PC-9 (cell line): ENCODE measurements at regions not wholly inside any gene's neighbourhood (a gene's known extent, or its start where the extent isn't known, plus 50 kb on each side); places are given as distances from the start of the nearest gene placed in this dataset.

Source experiments
- BruUV-seq: library from RNA; stranded (reverse); fragments of 400-500 nt; replicated peaks from 2 replicates; lab custom pipeline; 2021; lab: Mats Ljungman, UMichigan
- CTCF ChIA-PET: fragments of 300-600 bp; sonication (Branson Sonifier 250); formaldehyde crosslinking; loops from one replicate; lab custom pipeline; 2022; ENCODE audit warnings: antibody characterized with exemption; lab: Charles Lee
- POLR2A ChIA-PET: fragments of 300-600 bp; sonication (Branson Sonifier 250); formaldehyde crosslinking; loops from one replicate; lab custom pipeline; 2022; ENCODE audit warnings: antibody characterized with exemption; ENCODE audit not compliant: unreplicated experiment; lab: Charles Lee
- DNase-seq, 2 experiments: peaks; one replicate each; pipeline versions ENCODE4 v3.0.0 to v3.0.0-alpha.2; 2015 to 2022; ENCODE audit warnings: mixed read lengths in 1 of 2
- H2AFZ ChIP-seq: fragments of 200-600 bp; sonication (generic); 2 replicates; pipeline ENCODE4 v1.8.1; 2017; ENCODE audit warnings: antibody characterized with exemption
- H3F3A ChIP-seq: fragments of 200-600 bp; sonication (generic); 2 replicates; pipeline ENCODE4 v1.8.1; 2017; ENCODE audit warnings: antibody characterized with exemption, mild to moderate bottlenecking, low read depth; ENCODE audit not compliant: insufficient read depth
- H3K27ac ChIP-seq: fragments of 200-600 bp; sonication (generic); 2 replicates; pipeline ENCODE4 v1.6.1; 2016; ENCODE audit warnings: mixed run types
- H3K27me3 ChIP-seq: fragments of 200-600 bp; sonication (generic); 2 replicates; pipeline ENCODE4 v1.6.1; 2016; ENCODE audit warnings: low read depth, mixed run types; ENCODE audit not compliant: insufficient read depth
- H3K36me3 ChIP-seq: fragments of 200-600 bp; sonication (generic); 2 replicates; pipeline ENCODE4 v1.6.1; 2016; ENCODE audit warnings: low read depth, mixed run types
- H3K4me1 ChIP-seq: fragments of 200-600 bp; sonication (generic); replicated peaks from 2 replicates; pipeline ENCODE4 v1.6.1; 2016; ENCODE audit warnings: mixed run types; ENCODE audit not compliant: insufficient read depth
- H3K4me2 ChIP-seq: fragments of 200-600 bp; sonication (generic); 2 replicates; pipeline ENCODE4 v1.6.1; 2017; ENCODE audit warnings: mixed run types
- H3K4me3 ChIP-seq: fragments of 200-600 bp; sonication (generic); 2 replicates; pipeline ENCODE4 v1.6.1; 2016; ENCODE audit warnings: mixed run types
- H3K79me2 ChIP-seq: fragments of 200-600 bp; sonication (generic); 2 replicates; pipeline ENCODE4 v1.6.1; 2017; ENCODE audit warnings: low read depth, mixed run types
- H3K9me2 ChIP-seq: fragments of 200-600 bp; sonication (generic); 2 replicates; pipeline ENCODE4 v1.8.1; 2017; ENCODE audit warnings: mild to moderate bottlenecking; ENCODE audit not compliant: insufficient read depth
- H3K9me3 ChIP-seq: fragments of 200-600 bp; sonication (generic); 2 replicates; pipeline ENCODE4 v1.8.1; 2016; ENCODE audit warnings: low read depth; ENCODE audit not compliant: insufficient read depth
- H4K20me1 ChIP-seq: fragments of 200-600 bp; sonication (generic); 2 replicates; pipeline ENCODE4 v1.8.1; 2017; ENCODE audit not compliant: insufficient read depth
- CTCF ChIP-seq: fragments of 200-600 bp; sonication (generic); conservative IDR thresholded peaks from 2 replicates; pipeline ENCODE4 v1.6.1; 2017; ENCODE audit warnings: mixed run types, antibody characterized with exemption, mild to moderate bottlenecking, moderate library complexity
- EZH2 ChIP-seq: fragments of 200-600 bp; sonication (generic); IDR thresholded peaks from 2 replicates; pipeline ENCODE4 v1.8.0; 2017; ENCODE audit warnings: antibody characterized with exemption, low read depth
- intact Hi-C: fragments of 100-400 bp; cut with micrococcal nuclease; formaldehyde crosslinking; loops from one replicate; pipeline ENCODE4 v1.10.0; 2022; ENCODE audit not compliant: unreplicated experiment

GRCh38 chr16:86708431-86708830, 130.1 kb downstream of the FOXL1 start:
- Histone ChIP-seq H3K4me1 (no peaks in the 10 kb centered on the region), H3F3A (no peaks in the 10 kb centered on the region), H2AFZ (no peak overlapping the region), H3K9me2 (no peaks in the 10 kb centered on the region), H3K79me2 (no peaks in the 10 kb centered on the region), H3K27me3 (peaks cover 91% of the 10 kb centered on the region), H3K4me3 (no peak overlapping the region), H3K36me3 (no peaks in the 10 kb centered on the region), H3K4me2 (no peak overlapping the region), H3K9me3 (no peaks in the 10 kb centered on the region), H3K27ac (no peak overlapping the region), H4K20me1 (no peaks in the 10 kb centered on the region)
- TF ChIP-seq EZH2 (no peak), CTCF (no peak)
- no peak for DNase-seq
- ChIA-PET CTCF (no interaction called here), POLR2A (no interaction called here)
- intact Hi-C loops: no loop called here
- no TSS peak for BruUV-seq

- no peak overlapping the region for H2AFZ ChIP-seq
- no peaks in the 10 kb centered on the region for H3K36me3 ChIP-seq
- no peak overlapping the region for H3K4me3 ChIP-seq
- no peaks in the 10 kb centered on the region for H3K9me2 ChIP-seq
- H3K27ac ChIP-seq: no peak overlapping the region
- no peaks in the 10 kb centered on the region for H3F3A ChIP-seq
- H3K4me1 ChIP-seq: no peaks in the 10 kb centered on the region
- no TSS peak for BruUV-seq
- intact Hi-C loops: no loop called here
- no peaks in the 10 kb centered on the region for H3K79me2 ChIP-seq
- no peaks in the 10 kb centered on the region for H4K20me1 ChIP-seq
- peaks cover 93% of the 10 kb centered on the region for H3K27me3 ChIP-seq
- POLR2A ChIA-PET: no interaction called here
- no peak overlapping the region for H3K4me2 ChIP-seq
- CTCF ChIA-PET: no interaction called here
- H3K9me3 ChIP-seq: no peaks in the 10 kb centered on the region
- no peak for DNase-seq
- TF ChIP-seq EZH2 (no peak), CTCF (no peak)
Observed at GRCh38 chr16:86709103-86709502, 130.8 kb downstream of the FOXL1 start.

GRCh38 chr16:86709902-86710601, 131.7 kb downstream of the FOXL1 start:
- POLR2A ChIA-PET: no interaction called here
- no TSS peak for BruUV-seq
- Histone ChIP-seq H3K4me1 (no peaks in the 10 kb centered on the region), H3K9me2 (no peaks in the 10 kb centered on the region), H3K9me3 (no peaks in the 10 kb centered on the region), H2AFZ (no peak overlapping the region), H3K27ac (no peak overlapping the region), H3K4me2 (no peak overlapping the region), H3K4me3 (no peak overlapping the region), H3K36me3 (no peaks in the 10 kb centered on the region), H3K27me3 (peaks cover 84% of the 10 kb centered on the region), H3K79me2 (no peaks in the 10 kb centered on the region), H3F3A (no peaks in the 10 kb centered on the region), H4K20me1 (no peaks in the 10 kb centered on the region)
- intact Hi-C loops: no loop called here
- TF ChIP-seq CTCF (no peak), EZH2 (no peak)
- no peak for DNase-seq
- CTCF ChIA-PET: no interaction called here
